Adipose tissue (tissue), 3 donors: ENCODE measurements at regions not wholly inside any gene's neighbourhood (a gene's known extent, or its start where the extent isn't known, plus 50 kb on each side); places are given as distances from the start of the nearest gene placed in this dataset.

Experiments
- H3K27ac ChIP-seq: one replicate; pipeline ENCODE4 v1.5.1; 2013; ENCODE audit warnings: low read depth, low read length
- WGBS, 3 donors: extraction: QIAGEN DNeasy Blood & Tissue Kit; methylation state at CpG; one replicate each; pipeline ENCODE4 v1.1.7; 2013; 5-methylcytosine and 5-hydroxymethylcytosine counted together
- donor health status: healthy with polysubstance abuse.
- donor health status: Bipolar disorder and iron deficiency.
- donor health status: healthy.

- WGBS, 3 donors = 87 to 94% (median 91%) methylated on average over 2 of the region's 2 CpGs
- H3K27ac ChIP-seq = no peak overlapping the region
Measured at GRCh38 chr12:91344408-91344807, 161.8 kb upstream of the DCN start.

- 67 to 93% (median 88%) methylated on average over 2 of the region's 2 CpGs for WGBS, 3 donors
- no peak overlapping the region for H3K27ac ChIP-seq
Measured at GRCh38 chr12:91343010-91343409, 160.4 kb upstream of the DCN start.

GRCh38 chr12:91339106-91339505, 156.5 kb upstream of the DCN start:
- 93 to 96% (median 94%) methylated on average over 2 of the region's 2 CpGs for WGBS, 3 donors
- no peak overlapping the region for H3K27ac ChIP-seq

DNA sequence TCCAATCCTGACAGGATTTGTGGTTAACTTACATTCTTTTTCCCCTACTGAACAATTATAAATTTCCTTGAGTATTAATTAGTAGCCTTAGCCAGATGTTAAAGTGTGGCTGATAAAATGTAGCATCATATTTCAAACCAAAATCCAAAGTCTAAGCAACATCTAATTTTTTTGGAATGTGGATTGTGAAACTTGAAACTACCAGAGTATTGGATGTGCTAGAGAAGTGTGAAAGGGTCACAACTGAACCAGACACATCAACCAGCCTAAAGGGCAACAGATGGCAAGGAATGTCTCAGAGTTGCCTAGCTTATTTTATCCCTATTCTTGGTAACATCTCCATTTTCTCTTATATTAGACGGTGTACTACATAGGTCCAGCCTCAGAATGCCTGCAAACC, 153.1 kb upstream of the DCN start:
- no peak overlapping the region for H3K27ac ChIP-seq
- 86 to 92% (median 89%) methylated on average over 1 of the region's 1 CpG for WGBS, 3 donors

DNA sequence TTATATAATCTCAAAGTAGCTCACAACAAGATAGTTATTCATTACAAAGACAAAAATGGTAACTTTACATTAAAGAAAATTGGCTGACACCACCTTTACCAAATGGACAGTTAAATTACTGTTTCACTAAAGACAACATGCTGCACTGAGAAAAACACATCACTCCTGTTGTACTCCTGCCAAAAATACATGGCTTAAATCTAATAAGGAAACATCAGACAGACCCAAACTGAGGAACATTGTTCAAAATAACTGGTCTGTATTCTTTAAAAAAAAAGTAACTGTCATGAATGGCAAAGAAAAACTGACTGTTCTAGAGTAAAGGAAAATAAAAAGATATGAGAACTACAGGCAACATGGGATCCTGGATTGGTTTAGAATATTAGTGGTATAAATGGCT, 151.3 kb upstream of the DCN start:
- no peak overlapping the region for H3K27ac ChIP-seq

DNA sequence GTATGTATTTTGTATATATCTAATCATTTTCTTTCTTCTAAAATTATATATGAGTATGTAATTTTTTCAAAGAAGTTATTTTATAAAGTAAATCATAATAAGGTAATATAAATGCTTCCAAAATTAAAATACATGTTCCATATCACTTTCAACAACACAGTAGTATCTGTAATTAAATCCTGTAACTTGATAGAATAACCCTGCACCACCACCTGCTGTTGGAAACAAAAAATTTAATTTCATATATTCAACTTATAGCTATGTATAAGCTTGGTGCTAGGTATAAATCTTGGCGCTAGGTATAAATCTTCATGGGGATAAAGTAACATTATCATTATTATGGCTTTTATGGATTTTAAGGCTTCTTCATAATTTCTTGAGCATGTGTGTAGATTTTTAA, 149.7 kb upstream of the DCN start:
- H3K27ac ChIP-seq = no peak overlapping the region
- WGBS, 3 donors = 88 to 92% (median 89%) methylated on average over 1 of the region's 1 CpG

DNA sequence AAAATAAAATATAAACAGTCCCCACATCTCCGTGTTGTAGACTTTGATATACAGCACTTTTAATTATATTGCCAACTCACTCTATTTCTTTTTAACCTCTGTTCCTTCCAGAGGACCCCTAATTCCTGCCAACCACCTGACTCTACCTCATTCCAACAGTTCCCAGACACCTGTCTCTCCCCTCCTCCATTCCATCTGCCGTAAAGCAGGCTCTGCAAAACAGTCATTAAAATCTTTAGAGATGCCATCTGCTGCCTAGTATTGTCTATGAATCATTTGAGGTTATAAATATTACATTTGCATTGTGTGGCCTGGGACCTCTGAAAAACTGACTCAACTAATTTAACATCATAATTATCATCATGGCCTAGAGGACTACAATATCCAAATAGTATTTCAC, 148.8 kb upstream of the DCN start:
- WGBS, 3 donors = 76 to 83% (median 81%) methylated on average over 2 of the region's 2 CpGs
- no peak overlapping the region for H3K27ac ChIP-seq

GRCh38 chr12:91328451-91328850, 145.8 kb upstream of the DCN start:
- WGBS, 3 donors = 82 to 89% (median 88%) methylated on average over 3 of the region's 3 CpGs
- H3K27ac ChIP-seq = no peak overlapping the region

- WGBS, 3 donors = 53 to 64% (median 60%) methylated on average over 3 of the region's 3 CpGs
- no peak overlapping the region for H3K27ac ChIP-seq
Measured at GRCh38 chr12:91327889-91328288, 145.3 kb upstream of the DCN start.

- H3K27ac ChIP-seq = no peak overlapping the region
- WGBS, 3 donors = 70 to 71% (median 71%) methylated on average over 4 of the region's 4 CpGs
Measured at GRCh38 chr12:91327131-91327530, 144.5 kb upstream of the DCN start.

DNA sequence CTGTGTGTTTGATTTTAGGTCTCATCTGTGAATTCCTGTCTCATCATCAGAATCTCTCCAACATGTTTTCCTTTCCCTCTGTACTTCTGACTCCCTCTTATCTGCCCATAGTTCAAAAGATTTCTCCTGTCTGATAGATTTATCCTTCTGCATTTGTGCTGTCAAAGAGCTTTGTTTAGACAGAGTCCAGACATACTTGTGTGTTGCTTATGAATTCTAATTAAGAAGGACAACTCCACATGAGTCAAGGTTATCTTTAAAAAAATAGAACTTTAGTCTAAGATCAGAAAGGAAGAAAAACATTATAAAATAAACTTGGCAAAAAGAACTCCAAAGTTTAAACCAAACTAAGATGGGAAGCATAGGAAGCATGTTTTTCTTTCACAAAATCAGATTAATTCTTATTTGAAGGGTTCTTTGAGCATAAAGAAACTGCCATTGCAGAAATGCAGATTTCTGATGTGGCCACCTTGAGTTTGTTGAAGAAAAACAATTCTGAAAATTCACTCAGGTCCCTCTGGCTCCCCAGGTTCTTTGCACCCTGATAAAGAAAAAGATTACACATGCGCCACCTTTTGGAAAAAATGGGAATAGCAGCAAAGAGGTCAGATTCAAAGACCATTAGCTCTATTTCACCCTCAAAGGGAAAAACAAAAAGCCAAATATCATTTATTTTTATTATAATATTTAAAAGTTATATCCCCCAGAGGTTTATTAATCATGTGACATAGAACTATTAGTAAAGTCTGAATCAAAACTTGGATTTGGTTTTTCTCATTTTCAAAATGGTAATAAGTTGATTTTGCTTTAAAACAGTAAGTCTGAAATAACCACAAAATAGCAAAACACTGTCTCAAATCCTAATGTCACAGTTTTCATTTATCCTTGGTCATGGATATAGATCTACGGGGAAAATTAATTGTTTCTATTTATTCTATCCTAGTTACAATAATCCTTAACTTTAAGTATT, 143.7 kb upstream of the DCN start:
- no peak overlapping the region for H3K27ac ChIP-seq
- 19 to 29% (median 21%) methylated on average over 2 of the region's 2 CpGs for WGBS, 3 donors

DNA sequence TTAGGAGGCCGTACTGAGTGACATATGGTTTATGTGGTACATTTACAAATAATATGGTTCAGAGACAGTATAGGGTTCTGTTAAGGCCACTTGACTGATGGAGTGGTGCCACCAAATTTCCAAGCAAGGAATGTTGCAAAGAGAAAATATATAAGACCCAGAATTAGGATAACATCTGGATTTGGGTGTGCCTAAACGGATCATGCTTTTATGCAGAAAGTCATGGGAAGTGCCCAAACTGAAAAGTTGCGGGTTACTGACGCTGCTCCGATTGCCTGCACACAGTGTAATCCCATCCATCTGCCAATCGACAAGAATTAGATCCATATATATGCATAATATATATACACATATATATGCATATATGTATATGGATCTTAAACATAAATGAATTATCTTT, 138.4 kb upstream of the DCN start:
- H3K27ac ChIP-seq = no peak overlapping the region
- WGBS, 3 donors = 94 to 96% (median 96%) methylated on average over 6 of the region's 6 CpGs

GRCh38 chr12:91319071-91319760, 136.6 kb upstream of the DCN start:
- WGBS, 3 donors = 65 to 88% (median 78%) methylated on average over 2 of the region's 2 CpGs

DNA sequence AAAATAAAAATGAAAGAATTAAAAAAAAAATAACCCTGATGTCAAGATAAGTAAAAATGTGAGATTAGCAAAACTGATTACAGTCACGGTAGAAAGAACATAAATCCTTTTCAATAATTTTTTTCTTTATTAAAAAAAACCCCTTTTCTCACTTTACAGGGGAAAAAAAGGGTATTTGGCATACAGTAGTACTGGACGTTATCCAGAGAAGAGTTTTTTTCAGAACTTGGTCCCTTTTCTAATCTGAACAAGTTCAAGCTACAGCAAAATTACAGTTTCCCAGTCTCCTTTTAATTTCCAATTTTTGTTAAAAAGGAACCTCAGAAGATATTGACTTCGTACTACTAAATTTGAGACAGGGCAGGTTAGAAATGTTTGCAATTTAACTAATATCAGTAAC, 134.7 kb upstream of the DCN start:
- no peak overlapping the region for H3K27ac ChIP-seq
- 39 to 51% (median 45%) methylated on average over 3 of the region's 3 CpGs for whole genome bisulfite sequencing, 3 donors

More at GRCh38 chr12:91319071-91319760, 136.6 kb upstream of the DCN start:
- H3K27ac ChIP-seq = no peak overlapping the region

DNA sequence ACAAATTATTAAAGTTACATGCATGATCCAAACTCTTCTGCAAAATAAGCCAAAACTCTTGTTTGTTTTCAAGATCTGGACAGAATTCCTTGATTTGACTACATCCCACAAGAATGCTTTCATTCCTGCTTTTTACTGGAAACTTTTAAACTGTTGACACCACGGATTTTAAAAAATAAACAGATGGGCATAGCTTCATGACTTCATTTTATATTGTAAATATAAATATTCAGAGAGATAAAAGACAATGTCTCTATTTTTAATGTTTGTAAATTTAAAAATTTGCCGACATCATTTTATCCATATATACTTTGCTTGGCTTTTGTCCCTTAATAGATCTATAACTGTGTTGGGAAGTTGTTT, 134.3 kb upstream of the DCN start:
- H3K27ac ChIP-seq = no peak overlapping the region
- 44 to 69% (median 59%) methylated on average over 2 of the region's 2 CpGs for WGBS, 3 donors

- WGBS, 3 donors = 76 to 94% (median 90%) methylated on average over 1 of the region's 1 CpG
- peak overlapping the region; percentile 15 for H3K27ac ChIP-seq
Measured at GRCh38 chr12:91316161-91316906, 133.7 kb upstream of the DCN start.

DNA sequence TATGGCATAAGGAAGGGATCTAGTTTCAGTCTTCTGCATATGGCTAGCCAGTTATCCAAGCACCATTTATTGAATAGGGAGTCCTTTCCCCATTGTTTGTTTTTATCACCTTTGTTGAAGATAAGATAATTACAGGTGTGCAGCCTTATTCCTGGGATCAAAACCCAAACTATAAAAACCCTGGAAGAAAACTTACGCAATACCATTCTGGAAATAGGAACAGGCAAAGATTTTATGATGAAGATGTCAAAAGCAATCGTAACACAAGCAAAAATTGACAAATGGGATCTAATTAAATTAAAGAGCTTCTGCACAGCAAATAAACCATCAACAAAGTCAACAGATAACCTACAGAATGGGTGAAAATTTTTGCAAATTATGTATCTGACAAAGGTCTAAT, 128.5 kb upstream of the DCN start:
- H3K27ac ChIP-seq = no peak overlapping the region
- WGBS, 3 donors = 86 to 92% (median 88%) methylated on average over 2 of the region's 2 CpGs

GRCh38 chr12:91309450-91309849, 126.8 kb upstream of the DCN start:
- no peak overlapping the region for H3K27ac ChIP-seq
- WGBS, 3 donors = 41 to 47% (median 45%) methylated on average over 2 of the region's 2 CpGs
